ENCODE measurements at regions not wholly inside any gene's neighbourhood (a gene's known extent, or its start where the extent isn't known, plus 50 kb on each side); places are given as distances from the start of the nearest gene placed in this dataset.

GRCh38 chr10:44044549-44044948 lies 340.3 kb downstream of the CXCL12 start:
- TF ChIP-seq POLR2A (IDR thresholded peaks at IDR 0.05) (no peak), CTCF (IDR thresholded peaks at IDR 0.05) (no peak), POLR2AphosphoS5 (IDR thresholded peaks at IDR 0.05) (no peak)
